ENCODE measurements at regions not wholly inside any gene's neighbourhood (a gene's known extent, or its start where the extent isn't known, plus 50 kb on each side); places are given as distances from the start of the nearest gene placed in this dataset.

DNA sequence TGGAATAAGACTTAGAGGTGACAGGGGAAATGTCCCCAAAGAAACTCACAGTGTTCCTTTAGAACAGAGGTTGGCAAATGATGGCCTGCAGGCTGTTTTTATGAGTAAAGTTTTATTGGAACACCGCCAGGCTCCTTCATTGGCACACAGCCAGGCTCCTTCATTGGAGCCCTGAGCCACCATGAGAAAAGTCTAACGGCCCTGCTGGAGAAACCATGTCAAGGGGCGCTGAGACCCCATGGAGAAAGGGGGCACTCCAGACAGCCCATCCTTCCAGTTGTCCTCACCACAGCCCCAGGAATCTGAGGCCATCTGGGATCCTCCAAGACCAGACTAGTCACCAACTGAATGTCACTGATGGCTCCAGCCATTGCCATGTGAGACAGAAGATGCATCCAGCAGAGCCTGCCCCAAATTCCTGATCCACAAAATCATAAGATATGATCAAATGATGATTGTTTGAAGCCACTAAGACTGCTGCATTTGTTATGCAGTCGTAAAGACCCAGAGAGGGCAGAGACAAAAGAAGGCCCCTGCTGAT lies 88.2 kb upstream of the GPR26 start:
- no peak for DNase-seq

DNA sequence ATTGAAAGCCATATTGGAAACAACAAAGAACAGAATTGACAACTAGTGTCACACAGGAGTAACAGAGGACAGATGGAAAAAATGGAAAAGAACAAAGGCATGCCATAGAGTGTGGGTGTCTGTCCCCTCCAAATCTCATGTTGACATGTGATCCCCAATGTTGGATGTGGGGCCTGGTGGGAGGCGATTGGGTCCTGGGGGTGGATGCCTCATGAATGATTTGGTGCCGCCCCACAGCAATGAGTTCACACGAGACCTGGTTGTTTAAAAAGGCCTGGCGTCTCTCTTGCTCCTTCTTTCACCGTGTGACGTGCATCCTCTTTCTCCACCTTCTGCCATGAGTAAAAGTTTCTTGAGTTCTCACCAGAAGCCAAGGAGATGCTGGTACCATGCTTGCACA lies 87.4 kb upstream of the GPR26 start:
- DNase-seq: no peak

DNA sequence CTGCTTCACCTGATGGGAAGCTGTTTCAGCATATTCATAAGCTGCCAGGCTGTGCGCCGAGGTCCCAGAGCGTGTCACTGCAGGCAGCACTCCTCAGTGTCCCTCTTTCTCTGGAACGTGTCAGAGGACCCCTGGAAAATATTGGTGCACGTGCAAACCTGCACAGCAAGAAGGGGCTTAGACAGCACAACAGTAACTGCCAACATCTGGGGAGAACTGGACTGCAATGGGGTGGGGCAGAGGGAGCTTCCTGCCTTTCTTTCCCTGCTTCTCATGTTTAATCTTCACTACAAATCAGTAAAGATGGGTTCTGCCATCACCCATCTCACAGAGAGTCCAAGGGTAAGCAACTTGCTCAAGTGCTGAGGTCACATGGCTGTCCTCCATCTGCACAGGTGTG lies 86.5 kb upstream of the GPR26 start:
- no peak for DNase-seq

DNA sequence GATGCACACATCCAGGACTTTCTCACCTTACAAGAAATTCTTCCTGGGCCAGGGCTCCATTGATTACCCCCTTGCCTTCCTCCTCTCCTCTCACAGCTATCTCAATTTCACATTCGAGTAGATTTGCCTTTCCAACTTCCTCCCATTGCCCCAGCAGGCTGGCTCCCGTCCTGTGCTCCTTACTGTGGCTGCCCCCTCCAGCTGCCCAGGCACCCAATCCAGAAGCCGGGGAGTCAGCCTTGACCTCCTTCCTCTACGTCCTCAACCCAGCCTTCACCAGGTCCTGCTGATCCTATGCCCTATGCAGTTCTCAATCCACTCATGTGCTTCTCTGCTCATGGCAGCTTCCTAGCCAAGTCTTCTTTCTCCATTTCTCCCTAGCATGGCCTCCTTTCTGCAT lies 85.7 kb upstream of the GPR26 start:
- DNase-seq: no peak

DNA sequence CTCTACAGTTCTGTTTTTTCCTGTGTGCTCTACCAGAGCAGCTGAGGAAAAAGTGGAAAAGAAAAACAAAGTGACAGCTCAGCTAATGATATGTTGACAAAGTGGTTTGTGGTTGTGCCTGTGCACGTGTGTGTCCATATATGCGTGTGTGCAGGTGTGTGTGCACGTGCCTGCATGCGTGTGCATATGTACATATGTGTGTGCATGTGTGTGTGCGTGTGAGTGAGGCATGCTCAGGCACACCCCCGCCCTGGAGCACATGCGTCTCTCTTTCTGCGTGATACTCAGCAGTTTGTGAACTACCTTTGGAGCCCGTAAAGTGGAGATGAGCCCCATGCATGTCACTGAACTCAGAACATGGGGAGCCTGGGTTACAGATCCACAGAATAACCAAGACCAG lies 84.5 kb upstream of the GPR26 start:
- DNase-seq: no peak

DNA sequence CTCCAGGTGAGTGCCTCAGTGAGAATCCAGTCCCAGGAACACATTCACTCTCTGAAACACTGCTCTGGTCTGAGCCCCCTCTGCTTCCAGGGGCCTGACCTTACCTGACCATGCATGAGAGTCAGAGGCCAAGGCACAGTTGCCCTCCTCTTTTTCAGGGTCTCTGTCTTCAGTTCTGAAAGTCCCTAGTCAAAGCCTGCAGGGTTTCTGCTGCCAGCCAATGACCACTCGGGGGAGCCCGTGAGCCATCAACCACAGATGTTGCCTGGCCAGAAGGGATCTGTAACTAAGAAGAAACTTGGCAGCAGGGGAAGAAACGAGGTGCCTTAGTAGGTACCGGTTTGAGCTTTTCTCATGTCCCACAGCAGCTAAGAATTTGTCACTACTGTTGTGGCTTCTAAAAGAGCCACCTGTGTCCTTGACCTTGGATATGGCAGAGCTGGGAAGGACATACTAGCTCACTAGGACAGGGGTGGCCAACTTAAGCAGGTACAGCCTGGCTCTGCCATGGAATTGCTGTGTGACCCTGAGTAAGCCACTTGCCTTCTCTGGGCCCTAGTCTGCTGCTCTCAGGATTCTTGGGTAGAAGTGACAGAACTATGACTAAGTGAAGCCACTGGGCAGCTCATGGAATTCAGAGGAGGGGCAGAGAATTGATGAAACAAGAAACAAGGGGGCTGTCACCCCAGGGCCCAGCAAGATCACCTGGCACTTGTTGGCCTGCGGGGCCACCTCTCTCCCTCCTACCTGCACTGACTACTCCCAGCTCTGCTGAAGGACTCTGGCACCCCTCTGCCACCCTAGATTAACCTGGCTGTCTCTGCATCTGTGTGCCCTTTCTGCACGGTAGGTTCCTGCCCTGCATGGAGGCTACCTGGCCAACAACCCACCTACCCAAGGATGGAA lies 83.8 kb upstream of the GPR26 start:
- peak; percentile 92 for DNase-seq

DNA sequence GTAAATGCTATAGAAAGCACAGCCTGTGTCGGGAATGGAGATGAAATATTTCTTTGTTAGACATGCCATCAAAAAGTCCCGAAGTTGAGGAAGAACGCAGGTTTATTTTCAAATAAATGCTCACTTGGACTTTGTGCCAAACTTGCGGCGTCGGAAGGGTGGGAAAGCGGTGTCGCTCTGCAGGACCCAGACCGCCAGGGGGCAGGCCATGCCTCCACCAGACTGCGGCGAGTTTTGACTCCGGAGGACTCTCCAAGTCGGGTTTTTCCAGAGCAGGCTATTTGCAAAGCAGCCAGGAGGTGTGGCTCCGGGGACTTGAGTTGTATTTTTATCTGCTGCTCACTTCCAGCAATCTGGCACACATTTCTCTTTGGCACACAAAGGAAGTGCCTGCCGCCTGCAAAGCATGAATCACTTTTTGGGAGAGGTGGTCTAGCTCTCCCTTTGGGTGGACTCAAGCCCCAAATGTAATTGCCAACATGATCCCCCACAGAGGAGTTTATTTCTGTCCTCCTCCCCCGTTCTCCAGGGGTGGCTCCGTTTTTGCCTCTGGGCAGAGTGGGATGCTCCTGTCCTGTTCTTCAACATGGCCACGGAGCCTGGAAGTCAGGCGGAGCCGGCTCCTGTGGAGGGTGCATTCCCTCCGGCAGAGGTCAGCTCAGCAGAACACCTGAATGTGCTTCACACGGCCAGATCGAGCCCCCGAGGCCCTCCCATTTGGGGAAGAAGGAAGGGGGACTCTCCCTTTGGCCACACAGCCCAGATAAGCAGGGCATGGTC lies 82.3 kb upstream of the GPR26 start:
- peak; percentile 92 for DNase-seq

DNA sequence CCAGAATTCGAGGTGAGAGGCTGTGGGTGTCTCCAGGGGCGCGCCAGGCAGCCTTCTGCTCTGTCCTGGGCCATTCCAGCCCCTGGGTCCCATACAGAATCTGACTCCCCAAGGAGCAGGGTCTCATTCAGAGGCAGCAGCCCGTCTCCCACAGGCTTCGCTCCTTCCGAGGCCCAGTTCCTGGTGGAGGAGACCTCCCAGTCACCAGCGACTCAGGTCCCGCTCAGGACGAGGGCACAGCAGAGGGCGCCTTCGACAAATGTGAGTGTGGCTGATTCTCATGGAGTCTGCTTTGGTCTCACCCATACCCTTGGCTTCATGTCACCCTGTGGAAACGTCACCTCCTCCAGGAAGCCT lies 81.8 kb upstream of the GPR26 start:
- no peak for DNase-seq

DNA sequence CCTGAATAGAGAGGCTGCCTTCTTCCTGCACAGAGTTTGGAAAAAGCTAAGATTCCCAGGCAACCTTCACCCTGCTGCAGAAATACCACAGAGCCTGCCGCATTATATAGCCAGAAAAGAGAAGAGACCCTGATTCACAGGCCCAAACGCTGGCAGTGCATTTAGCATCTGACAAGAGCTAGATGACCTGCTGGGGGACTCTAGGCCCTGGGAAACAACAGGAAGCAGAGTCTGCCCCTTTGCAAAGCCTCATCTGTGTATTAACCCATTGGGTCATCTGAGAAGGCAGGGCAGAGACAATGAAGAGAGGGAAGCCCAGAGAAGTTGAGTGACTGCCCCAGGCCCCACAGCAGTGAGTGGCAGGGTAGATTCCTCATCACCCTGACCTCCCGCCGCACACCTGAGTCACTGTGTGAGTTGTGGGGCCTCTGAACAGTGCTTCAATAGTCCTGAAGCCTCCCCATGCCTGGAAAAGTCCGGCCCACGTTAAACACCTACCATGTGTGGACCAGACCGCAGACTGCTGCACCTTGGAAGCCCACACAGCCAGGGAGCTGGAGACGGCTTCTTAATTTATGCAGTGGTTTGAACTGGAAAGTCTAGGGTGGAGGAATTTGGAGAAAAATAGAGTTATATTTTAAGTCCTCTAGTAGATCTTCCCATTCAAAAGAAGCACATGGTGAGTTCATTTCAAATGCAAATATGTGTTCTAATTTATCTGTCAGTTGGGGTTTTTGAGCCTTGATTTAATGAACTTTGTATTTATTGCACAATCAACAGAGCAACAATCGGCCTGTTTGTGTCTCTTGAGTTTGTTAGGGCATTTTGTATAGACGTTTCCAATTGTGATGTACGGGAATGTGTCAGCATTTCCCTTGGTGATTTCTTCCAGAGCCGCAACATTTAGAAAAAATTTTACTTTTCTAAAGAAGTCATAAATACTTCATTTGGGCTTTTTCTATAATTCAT lies 80.4 kb upstream of the GPR26 start:
- no peak for DNase-seq

DNA sequence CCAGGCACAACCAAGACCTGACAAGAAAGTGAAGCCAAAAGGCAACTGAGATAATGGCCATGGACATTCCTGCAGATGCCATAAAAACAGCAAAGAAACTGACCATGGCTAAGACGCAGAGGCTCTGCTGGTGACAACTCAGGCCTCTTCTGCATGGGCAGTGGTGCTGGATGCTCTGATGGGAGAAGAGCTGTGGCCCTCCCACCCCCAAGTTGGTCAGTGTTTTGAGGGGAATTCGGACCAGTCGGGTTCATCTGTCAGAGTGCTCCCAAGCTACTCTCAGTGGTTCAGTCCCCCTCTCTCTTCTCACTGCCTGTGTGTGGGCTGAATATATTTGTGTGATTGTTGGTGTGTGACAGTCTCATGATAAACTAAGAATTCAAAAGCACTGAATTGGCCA lies 79.0 kb upstream of the GPR26 start:
- DNase-seq: no peak

DNA sequence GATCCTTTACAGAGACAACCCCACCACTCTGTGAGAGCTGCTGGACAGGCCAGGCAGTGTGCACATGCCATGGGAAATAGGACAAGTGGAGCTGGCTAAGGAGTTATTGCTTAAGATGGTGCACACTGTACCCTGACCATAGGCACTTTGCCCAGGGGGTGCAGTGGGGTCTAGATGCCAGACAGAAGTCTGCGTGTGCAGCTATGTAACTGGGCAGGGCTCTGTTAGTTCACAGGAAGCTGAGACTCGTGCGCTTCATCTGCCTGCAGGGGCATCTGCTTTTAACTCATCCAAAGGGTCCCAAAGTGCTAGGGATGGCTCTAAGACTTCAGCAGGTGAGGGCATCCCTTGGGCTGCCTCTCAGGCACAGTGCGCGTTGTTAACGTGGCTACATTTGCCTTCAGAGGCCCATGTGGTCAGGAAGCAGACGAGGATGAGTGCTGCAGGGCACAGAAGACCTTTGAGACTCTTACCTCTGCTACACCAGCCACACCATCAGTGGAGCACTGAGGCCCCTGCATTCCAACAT lies 77.7 kb upstream of the GPR26 start:
- no peak for DNase-seq

DNA sequence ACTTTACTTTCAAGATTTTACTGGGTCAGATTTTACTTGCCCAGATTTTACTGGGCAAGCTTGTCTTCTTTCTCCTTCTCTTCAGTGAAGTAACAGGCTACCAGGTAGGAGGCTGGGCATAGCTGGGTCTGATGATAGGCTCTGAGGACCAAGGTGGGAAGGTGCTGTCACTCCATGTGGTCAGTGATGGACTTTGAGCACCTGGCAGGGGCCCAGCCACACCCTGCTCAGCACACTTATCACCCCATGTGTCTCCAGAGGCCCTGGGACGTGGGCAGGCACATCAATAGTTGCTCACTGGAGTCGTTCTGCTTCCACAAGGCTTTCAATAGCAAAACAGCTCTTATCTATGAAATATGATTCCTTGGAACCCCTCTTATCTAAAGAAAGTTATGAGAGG lies 70.5 kb upstream of the GPR26 start:
- no peak for DNase-seq

DNA sequence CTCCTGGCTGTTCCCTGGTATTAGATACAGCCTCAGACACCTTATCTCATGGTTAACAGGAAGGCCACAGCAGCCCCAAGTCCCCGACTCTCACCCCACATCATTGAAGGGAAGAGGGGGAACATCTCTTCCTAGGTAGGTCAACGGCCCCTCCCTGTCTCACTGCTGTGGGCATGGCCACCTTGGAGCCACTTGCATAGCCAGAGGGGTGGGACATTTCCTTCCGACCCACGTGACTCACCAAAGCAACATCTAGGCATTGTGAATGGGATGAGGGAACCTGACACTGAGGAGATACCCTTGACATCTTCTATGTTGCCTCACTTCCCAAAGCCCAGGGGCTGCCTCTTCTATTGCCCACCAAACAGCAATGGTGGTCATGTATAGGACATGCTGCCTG lies 68.5 kb upstream of the GPR26 start:
- DNase-seq: no peak

DNA sequence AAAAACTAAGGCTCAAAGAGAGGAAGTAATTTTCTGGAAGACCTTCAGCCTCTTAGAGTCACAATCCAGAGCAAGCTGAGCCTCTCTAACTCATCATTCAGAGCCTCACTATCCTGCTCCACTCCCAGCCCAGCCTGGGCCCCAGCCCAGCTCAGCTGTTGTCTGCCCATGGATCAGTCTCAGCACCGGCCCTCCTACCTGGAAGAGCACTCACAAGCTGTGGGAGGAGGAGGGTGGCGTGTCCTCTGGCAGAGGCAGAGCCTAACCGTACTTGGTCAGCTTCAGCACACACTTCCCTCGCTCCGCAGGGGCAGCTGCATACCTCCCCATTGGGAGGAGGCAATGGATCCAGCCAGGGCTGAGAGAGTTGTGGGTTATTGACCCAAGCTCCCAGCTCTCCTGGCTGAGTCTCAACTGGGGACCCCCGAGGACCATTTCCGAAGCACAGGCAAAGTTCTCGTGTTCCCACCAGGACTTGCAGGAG lies 66.7 kb upstream of the GPR26 start:
- no peak for DNase-seq

DNA sequence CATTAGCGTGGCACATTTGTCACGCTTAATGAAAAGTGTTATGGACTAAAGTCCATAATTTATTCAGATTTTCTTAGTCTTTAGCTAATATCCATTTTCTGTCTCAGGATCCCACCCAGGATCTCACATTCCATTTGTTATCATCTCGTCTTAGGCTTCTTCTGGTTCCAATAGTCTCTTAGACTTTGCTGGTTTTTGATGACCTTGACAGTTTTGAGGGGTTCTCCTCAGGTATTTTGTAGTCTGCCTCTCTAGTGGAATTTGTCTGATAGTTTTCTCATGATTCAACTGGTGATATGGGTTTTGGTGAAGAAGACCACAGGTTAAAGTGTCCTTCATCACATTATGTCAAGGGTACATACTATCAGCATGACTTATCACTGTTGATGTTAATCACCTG lies 66.0 kb upstream of the GPR26 start:
- no peak for DNase-seq

DNA sequence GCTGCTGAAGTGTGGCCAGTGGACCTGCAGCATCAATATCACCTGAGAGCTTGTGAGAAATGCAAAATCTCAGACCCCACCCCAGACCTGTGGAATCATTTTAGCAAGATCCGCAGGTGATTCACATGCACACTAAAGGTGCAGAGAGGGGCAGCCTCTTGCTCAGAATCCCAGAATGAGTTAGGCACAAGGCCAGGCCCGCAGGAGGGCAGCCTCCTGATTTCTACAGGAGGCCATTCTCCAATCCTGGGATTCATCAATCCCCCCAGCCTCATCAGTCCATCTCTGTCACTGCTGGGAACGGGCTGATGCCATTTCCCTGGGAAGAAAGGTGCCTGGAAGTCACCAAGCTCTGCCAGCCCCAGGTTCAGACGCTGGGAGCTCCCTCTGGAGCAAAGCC lies 63.0 kb upstream of the GPR26 start:
- no peak for DNase-seq

DNA sequence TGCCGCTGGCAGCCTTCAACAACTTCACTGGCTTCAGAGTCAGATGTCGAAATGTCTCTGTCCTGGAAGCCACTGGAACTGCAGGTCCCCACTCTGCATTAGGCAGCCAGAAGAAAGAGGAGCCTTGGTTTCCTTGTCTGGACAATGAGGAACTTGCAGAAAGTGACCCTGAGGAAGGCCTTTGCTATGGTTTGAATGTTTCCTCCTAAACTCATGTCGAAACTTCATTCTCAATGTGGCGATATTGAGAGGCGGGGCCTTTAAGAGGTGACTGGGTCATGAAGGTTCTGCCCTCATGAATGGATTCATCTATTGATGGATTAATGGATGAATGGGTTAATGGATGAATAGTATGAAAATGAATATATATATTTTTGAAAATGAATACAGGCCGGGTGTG lies 61.6 kb upstream of the GPR26 start:
- no peak for DNase-seq

DNA sequence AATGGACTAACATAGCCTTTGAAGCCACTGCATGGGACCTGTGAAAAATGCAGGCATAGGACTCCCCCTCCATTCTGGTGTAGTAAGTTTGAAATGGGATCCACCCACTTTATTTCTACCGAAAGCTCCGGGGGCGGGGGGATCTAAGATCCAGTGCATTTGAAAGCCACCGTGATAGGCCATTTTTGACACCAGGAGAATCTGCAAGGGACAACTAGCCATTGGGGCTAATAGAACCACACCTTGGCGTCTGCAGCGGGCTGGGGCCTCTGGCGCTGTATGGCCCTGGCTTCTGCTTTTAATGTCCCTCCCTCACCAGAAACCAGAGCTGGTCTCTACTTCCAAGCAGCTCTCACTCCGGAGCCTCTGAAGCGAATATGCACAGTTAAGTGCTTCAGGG lies 60.1 kb upstream of the GPR26 start:
- no peak for DNase-seq

DNA sequence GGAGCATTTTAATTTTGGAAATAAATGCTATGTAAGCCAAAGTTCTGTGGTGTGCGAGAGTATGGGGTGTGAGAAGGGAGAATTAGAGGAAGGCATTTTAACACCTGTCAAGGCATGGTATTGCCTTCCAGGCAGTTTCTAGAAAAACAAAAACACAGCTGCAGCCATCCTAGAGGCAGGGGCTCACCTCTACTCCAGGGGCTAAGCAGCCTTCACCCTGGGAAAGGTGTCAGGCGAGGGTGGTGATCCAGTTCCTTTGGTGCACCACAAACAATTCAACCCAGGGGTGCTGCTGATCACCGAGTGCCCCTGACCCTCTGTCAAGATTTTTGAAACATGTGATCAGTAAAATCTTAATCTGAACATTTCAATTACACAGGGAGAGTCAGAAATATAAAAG lies 59.2 kb upstream of the GPR26 start:
- no peak for DNase-seq

DNA sequence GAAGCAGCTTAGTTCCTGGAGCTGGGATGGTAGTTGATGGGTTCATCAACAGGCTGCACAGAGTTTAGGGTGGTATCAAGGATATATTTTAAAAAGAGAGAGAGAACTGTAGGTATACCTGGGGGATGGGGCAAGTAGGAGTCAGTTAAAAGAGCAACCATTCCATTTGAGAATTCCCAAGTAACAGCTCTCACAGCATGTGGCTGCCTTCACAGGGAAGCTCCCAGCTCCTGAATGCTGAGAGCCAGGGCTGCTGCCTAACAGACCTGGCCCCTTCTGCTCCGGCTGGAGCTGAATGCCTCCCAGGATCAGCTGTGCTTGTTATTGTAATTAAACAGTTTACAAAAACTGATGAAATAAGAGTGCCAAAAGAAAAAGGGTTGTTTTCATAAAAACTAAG lies 58.8 kb upstream of the GPR26 start:
- DNase-seq: no peak

DNA sequence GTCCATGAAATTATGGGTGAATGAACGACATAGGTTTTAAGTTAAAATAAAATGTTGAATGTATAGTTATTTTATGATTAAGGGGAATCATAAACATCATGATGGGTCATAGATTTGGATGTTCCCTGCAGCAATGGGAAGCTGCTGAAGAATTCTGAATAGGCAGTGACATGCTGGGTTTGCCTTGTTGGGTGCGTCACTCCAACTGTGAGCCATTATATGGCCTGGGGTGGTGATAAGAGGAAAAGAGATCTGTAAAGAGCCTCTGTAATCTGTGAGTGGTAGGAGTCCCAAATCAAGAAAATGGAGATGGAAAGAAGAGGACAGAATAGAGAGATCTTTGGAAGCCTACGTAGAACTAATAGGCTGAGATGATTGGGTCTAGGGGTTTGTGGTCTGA lies 58.1 kb upstream of the GPR26 start:
- no peak for DNase-seq

DNA sequence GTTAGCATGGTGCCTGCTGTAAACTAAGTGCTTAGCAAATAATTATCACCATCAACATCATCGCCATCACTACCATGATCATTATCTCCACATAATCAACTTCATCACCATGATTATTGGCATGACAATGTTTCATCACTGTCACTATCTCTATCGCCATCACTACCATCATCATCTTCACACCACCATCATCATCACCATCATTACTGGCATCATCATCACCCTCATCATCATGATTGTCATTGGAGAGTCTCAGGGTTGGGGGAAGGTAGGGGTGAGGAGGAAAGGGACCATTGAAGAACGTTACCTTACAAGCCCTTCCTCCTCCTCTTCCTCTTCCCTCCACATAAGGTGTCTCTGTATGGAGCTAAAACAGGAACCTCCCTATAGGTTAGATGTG lies 54.9 kb upstream of the GPR26 start:
- no peak for DNase-seq

All from tongue (tissue), 1 donor.